Thyroid gland (tissue), 4 donors: ENCODE measurements at regions not wholly inside any gene's neighbourhood (a gene's known extent, or its start where the extent isn't known, plus 50 kb on each side); places are given as distances from the start of the nearest gene placed in this dataset.

Experiments
- CTCF ChIP-seq, 6 experiments: fragments of 200-600 bp in 3 of 6; fragments of 450-650 bp in 3 of 6; sonication (generic) in 3 of 6; IDR thresholded peaks; one replicate each; pipeline ENCODE4 v1.5.1; 2016 to 2019; ENCODE audit warnings: antibody characterized with exemption in 6 of 6, mild to moderate bottlenecking in 2 of 6, inconsistent platforms in 1 of 6, moderate library complexity in 1 of 6
- POLR2A ChIP-seq, 2 donors: fragments of 450-650 bp; IDR thresholded peaks; one replicate each; pipeline ENCODE4 v1.6.1; 2017; ENCODE audit warnings: antibody characterized with exemption in 2 of 2, mild to moderate bottlenecking in 2 of 2, moderate library complexity in 1 of 2

- TF ChIP-seq CTCF (IDR thresholded peaks at IDR 0.05) (no peak), POLR2A (IDR thresholded peaks at IDR 0.05) (no peak)
These were observed 97.8 kb upstream of the SLC30A5 start for GRCh38 chr5:68995845-68996545.
